ENCODE measurements at regions not wholly inside any gene's neighbourhood (a gene's known extent, or its start where the extent isn't known, plus 50 kb on each side); places are given as distances from the start of the nearest gene placed in this dataset.

- TF ChIP-seq POLR2AphosphoS5 (IDR thresholded peaks at IDR 0.05; ENCODE audit: low read depth, low read length) = no peak
- no peak for TF ChIP-seq POLR2A (IDR thresholded peaks at IDR 0.05; ENCODE audit: low read depth, low read length)
- no peak for TF ChIP-seq TAF1 (IDR thresholded peaks at IDR 0.05; ENCODE audit: low read depth, low read length)
- TF ChIP-seq POU2F2 (IDR thresholded peaks at IDR 0.05; ENCODE audit: low read depth, low read length) = no peak
Measured at GRCh38 chr6:54013966-54014365, 97.3 kb upstream of the MLIP start.
